AG20443 (cell line): ENCODE measurements at regions not wholly inside any gene's neighbourhood (a gene's known extent, or its start where the extent isn't known, plus 50 kb on each side); places are given as distances from the start of the nearest gene placed in this dataset.

Experiments
- DNase-seq: peaks from one replicate; pipeline ENCODE4 v3.0.0; 2012; ENCODE audit warnings: low spot score, mixed read lengths

DNA sequence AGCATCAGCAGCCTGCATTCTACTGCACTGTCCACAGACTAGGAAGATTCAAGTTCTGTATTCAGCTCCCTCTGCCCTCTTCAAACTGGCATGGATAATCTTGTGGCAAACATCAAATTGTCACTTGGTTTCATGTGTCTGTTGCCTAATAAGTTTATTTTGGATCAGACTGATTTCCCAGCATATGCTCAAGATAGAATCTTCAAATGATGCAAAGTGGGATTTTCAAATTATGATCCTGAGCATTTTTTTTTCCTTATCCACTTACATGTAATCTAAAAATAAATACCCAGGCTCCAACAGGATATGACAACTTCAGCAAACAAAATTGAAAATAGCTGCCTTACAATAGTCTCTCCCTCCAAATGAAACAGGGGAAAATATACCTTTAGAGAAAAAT is 160.9 kb upstream of the VRK2 start:
- no peak for DNase-seq

DNA sequence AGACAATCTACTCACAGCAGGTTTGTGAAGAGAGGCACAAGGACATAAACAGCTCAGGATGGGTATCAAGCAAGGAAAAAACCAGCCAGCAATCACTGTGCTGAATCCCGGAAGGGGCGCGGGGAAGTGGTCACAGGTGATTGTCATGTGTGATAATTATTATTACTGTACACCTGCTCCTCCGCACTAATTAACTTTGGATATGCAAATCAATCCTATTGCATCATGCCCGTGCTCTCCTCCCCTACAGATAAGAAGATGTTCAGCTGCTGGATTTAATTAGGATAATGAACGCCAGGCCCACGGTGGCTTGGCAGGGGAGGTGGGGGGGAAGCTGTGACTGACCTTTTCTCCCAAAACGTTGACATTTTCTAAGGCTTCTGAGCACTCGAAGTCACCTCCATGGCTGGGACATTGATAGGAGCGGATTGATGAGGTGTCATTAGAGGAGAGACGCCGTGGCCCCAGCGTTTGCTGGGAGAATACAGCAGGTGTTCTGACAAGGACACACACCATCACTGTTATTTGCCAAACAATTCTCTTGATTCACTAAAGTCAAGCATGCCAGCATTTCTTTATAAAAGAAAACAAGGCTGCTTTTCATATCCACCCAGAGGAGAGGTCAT is 160.3 kb upstream of the VRK2 start:
- DNase-seq: no peak

DNA sequence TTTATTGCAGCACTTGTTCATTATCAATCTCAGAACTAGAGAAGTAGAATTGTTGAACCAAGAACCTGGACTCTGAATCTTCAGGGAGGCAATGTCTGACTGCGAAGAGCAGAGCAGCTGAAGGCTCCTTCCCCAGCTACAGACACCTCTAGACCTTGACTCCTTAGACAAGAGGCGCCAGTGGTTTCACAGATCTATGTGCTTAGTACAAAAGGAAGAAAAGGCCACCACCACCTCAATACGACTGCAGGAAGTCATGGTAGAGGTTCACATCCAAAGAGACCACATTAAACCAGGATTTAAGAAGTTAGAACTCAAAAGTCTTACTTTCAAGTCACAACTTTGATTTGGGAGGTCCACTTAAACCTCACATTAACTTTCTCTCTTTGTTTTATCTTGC is 158.1 kb upstream of the VRK2 start:
- DNase-seq: no peak

DNA sequence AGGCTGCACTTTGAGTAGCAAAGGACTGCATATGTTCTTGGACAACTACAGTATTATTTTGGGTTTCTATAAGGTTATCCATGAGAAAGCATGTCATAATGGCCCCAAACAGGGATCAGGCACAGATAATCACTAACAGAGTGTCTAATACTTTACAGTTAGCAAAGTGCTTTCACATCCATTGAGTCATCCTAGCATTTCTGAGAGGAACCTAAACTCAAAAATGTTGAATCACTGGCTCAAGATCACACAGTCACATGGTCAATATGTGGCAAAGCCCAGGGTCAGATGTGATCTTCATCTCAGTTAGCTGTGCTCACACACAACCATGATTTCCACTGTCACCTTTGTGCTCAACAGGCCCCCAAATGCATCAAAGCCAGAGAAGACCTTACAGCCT is 156.1 kb upstream of the VRK2 start:
- peak; percentile 52 for DNase-seq

DNA sequence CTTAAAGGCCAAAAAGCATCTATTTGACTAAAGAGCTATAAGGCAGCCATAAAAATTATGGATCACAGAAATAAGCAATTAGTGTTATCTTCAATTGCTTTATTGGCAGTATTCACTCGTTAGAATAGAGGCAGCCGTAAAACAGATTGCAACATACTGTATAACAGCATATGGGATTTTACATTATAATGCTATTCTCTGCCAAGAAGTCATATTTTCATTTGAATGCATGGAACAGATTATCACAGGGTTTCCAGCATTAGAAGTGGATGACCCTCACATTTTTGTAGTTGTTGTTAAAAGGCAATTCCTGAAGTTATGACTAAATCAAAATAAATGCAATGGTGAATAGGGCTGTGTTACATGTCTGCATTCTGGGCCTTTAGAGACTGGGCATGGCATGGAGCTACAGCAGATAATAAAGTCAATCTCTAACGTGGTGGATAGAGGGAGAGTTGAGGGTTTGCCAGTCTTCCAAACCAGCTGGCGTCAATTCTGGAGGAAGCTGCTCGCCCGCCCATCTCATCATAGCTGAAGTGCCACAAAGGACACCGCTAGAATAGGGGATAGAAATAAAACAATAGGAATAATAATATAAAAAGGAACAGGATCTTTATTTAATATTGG is 155.4 kb upstream of the VRK2 start:
- peak; percentile 9 for DNase-seq

DNA sequence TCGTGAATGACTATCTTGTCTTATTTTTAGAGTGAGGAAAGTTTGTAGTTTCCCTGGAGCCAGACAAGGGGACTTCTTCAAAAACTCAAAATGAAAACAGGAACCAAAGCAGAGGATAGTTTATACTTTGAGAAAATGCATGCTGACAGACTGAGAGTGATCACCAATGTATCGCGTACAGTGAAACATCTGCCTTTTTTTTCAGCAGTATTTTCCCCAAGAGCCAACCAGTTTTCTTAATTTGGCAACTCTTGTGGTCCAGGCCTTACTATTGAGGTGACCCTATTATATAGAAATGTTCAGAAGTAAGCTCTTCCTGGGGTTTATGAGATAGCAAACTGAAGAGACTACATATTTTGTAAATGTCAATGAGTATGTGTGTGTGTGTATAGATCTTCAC is 153.7 kb upstream of the VRK2 start:
- DNase-seq: no peak

DNA sequence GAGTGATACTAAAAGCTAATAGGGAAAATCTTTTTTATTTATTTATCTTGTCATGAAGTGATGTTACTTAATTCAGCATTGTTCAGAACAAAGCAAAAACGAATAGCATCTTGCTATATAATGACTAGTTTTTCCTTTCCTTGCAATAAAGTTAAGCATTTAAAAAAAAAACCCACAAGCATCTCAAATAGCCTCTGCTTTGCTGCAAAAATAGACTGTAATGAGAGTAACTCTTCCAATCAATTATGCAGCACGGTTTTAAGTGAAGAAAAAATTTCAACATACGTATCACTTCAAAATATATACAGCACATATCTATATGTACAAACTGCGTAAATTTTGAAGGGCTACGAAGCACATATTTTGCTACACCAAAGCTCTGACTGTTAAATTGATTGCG is 153.3 kb upstream of the VRK2 start:
- no peak for DNase-seq

DNA sequence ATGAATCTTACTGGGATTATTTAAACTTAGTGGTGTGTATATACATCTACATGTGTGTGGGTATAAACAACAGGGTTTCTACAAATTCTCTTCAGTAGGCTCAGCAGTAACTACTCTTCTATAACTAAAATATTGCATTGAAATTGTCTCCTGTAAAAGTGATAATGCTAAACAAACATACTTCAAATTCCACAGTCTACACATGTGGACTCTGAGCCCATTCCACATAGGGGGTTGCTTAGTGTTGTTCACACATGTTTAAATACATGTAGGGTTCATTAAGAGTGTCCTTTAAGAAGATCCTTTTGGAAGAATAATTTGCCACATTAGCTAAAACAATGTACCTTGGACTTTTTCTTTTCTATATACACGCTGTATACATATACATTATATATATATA is 152.8 kb upstream of the VRK2 start:
- DNase-seq: no peak

DNA sequence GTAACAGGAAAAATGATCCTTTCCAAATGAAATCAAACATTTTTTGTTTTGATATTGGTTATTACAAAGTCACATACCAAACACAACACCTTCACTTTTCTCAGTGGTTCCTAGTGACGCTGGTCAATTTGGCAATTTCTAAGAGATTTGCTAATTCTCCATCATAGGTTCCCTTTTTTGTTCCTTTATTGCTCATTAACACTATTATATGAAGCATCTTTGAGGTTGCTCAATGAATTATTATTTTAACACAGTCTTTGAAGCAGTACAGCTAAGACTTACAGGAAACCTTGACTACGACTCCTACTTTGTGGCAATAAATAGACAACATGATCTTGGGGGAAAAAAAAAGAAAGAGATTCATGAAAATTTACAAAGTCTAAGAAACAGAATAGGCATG is 152.2 kb upstream of the VRK2 start:
- no peak for DNase-seq

DNA sequence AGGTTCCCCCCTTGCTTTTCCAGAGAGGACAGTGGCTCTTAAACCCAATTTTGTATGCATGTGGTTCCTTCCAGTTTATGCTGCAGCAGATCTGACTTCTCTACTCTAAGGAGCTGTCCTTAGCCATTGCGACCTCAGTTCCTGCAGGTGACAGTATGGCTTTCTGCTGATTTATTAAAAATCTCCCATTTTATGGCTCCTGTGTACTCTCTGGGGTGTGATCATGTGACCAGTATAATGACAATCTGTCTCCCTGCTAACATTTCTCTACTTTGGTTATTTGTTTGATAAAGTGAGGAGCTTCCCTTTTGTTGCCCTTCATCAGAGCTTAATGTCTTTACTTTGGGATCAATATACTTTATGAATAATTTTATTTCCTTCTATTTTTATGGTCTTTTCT is 148.7 kb upstream of the VRK2 start:
- DNase-seq: no peak

DNA sequence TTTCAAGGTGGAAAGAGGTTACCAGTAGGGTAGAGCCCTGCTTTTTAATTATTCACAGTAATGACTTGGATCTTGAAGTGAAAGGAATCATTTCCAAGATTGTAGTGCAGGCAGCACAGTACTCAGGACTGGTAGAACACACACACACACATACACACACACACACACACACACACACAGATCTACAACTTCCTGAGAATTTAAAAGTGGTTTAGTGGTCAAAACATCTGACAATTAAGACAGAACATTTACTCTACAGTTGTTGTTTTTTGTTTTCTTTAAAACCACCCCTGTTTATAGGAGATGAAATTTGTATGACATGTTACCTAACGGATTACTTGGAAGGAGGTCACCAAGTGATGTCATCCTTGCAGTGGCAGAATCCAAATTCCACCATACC is 146.7 kb upstream of the VRK2 start:
- DNase-seq: no peak

DNA sequence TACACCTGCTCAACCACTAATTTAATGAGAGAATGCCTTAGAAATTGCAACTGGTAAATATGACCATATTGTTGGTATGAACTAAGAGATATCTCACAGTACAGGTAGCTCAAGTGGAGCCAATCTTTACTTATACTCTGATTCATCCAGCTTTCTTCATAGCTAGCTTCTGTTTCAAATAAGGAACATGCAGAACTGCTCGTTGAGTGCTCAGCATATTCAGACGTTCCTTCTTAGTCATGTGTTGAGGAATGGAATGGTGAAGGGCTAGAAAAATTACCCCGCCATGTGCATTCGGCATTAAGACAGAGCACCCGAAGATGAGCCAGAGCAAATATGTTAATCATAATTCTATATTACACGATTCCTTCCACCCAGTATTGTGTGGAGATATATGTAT is 144.0 kb upstream of the VRK2 start:
- DNase-seq: no peak

DNA sequence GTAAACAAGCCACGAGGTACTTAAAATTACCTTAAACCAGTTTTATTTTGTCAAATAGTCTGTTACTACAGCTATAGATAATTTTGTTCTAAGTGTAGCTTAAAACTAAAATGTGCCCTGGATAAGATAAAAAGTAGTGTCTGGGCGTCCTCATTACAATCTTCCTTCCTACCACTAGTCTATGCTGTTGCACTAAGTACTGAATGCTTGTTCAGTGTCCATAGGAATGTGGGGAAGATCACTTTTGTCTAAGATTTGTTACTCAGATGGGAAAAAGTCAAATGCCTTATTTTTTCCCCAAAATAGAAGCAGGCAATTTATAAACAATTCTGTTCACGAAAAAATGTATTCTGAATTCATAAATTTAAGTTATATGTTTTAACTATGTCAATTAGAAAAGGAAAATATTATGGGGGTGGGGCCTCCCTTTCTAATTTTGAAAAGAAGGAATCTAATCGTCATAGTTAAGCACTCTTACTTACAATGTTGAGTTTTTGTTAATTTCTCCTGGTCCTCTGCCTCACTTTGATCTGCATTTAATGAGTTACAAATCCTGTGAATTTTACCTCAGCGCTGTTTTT is 140.4 kb upstream of the VRK2 start:
- DNase-seq: peak; percentile 77

DNA sequence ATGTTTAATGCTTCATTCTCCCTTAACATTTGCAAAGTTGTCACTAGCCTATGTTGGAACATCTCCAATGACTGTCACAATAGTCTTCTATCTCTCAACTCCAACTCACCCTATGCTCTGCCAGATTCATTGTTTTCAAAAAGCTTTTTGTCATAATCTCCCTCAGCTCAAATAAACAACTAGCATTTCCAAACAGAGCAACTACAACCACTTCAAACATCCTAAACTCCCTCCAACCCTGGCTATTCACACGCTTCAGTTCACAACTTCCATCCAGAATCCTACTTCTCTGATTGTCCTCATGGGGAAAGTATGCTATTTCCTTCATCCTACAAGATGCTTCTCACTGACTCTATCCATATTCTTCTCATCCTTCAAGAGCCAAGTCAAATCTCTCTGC is 139.2 kb upstream of the VRK2 start:
- DNase-seq: no peak

DNA sequence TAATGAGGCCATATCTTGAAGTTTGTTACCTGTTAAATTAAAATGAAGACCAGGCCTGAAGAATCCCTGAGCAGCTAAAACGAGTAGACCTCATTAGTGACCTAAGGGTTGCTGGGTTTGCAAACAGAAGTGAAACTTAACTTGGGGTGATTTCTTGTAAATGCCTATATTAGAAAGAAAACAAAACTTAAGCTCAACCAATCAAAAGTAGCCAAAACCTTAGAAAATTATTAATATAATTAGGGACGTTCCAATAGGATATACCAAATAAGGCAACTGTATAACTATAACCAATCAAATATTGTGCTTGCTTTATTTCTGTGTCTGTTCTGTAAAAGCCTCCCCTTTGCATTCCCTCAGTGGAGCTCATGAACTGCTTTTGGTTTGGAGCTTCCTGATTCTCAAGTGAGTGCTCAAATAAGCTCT is 137.9 kb upstream of the VRK2 start:
- DNase-seq: no peak

DNA sequence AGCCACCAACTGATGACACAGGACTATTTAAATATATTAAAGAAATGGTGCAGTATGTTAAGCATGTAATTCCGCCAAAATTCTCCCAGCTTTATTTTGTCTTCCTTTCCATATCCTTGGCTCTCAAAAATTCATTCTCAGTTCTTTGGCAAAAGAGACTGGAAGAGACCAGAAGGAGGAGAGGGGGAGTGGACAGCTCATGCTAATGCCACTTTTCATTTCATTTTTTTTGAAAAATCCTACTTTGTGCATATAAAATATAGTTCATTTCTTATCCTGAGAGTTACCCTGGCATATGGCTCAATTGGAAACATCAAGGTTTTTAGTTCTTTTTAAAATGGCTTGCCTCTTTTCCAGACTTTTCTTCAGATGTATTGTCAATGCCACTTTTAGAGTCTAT is 128.5 kb upstream of the VRK2 start:
- DNase-seq: no peak

DNA sequence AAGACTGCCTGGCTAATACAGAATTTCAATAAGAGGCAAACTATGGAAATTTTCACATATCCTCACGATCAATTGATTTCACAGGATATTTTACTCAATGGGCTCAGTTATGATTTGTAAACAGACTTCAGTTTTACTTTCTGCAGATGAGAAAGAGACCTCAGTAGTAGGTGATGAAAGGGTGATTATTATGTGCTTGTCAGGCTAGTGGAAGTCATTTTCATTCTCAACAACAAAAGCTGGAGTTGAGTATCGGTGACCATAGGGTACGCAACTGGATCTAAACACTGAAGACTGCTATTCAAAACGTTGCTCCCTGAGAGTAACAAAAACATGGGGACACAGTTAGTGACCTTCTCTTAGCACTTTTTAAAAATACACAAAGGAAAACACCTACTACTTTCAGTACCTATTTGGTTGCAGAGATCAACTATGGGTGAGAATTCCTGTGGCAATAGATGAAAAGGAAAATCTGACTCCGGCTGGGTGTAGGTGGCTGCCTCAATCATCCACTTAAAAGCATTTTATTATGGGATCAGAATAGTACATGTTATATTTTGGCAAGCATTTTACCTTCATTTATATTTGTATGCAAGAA is 126.2 kb upstream of the VRK2 start:
- DNase-seq: no peak

DNA sequence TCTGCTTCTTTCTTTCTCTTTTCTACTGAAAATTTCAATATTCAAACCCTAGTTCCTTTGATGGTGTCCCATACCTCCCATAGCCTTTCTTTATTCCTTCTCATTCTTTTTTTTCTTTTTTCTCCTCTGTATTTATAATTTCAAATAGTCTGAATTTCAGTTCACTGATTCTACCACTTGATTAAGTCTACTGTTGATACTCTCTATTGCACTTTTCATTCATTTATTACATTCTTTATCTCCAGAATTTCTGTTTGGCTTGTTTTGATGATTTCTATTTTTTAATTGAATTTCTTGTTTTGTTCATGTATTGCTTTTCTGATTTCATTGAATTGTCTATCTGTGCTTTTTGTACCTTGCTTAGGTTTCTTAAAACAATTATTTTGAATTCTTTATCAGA is 111.9 kb upstream of the VRK2 start:
- no peak for DNase-seq

DNA sequence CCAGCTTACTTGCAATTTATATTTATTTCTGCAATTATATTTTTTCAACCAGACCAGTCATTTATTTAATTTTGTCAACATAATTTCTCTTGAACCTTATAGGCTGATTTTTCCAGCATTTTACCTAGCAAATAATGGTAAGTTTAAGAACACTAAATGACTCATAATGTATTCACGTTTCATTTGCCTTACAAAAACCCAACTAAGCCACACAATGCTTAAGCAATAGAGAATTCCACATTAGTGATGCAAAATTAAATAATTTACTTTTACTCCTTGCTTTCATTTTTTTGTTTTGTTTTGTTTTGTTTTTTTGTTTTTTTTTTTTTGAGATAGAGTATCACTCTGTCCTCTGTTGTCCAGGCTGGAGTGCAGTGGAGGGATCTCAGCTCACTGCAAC is 110.4 kb upstream of the VRK2 start:
- peak; percentile 11 for DNase-seq

DNA sequence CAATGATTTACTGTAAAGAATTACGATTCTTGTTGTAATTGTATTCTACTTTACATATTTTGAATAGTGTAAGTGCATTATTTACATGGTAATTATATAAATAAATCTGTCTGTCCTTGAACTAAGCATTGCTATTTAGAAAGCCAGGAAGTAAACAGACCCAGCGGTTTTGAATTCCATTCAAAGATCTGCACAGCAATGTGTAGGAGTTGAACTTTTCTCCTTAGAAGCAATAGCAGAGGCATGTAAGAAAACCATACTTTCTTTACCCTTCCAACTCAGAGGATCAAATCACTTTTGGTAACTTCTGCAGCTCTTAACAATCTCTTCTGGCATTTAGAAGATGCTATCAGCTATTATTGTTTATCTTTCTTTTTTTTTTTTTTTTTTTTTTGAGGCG is 109.2 kb upstream of the VRK2 start:
- DNase-seq: no peak

DNA sequence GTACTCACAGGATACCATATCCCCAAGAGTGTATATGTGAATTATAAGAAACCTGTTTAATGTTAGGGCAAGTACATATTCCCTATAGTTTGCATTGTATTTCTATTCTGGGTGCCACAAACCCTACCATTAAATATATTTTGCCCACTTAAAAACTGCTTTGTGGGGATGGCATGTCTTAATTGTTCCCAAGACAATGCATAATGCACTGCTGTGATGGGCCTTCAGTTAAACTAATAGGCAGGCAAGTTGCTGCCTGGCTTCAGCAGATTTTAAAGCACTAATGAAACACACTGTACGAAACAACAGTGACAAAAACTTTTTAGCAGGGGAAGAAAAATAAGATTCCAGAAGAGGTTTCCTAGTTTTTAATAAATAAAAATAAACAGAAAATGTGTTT is 104.8 kb upstream of the VRK2 start:
- no peak for DNase-seq

DNA sequence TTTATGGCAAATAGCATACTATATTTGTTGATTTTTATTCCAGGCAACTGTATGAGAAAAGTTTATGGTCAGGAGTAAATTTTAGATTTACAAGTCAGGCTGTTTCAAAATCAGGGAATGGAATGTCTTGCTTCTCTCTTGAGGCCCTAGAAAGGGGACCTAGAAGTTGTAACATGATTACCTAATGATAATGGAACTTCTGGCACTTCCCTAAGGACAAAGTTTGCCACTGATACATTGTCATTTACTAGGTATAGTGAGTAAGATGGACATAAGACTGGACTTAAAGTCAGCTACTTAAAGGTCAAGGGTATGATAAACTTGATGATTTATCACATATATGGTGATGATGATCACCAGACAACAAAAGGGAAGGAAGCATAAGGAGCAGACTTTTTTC is 103.3 kb upstream of the VRK2 start:
- DNase-seq: peak; percentile 24

DNA sequence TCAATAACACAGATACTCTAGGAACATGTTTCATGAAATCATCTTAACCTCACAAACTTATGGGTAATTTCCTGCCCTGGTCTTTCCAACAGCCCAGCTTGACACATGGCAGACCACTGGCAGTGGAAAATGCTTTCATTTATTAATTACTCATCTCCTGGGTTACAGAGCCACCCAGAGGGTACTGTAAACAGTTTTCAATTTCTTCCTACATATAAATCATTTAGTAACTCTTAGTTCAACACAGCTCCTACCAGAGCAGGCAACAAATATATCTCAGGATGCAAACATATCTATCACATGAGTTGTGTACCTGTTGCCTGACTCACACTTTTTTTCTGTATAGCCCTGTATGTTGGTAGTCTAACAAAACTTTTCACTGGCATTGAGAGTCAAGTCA is 99.2 kb upstream of the VRK2 start:
- no peak for DNase-seq

DNA sequence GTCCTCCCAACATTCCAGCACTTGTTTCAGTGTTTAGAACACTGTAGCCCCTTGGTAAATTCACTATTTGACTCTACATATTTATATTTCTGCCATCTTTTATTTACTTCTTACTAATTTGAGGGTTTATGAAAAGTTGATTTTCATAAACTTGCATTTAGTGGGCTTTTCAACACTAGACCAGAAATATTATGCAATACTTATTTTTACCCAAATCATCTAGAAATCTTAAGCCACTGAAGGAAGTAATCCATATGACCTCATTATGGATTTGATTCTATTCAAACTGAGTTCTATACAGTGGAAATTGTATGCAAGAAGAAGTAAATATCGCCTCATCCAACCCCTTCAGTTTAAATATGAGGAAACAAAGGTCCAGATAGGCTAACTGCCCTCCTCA is 92.6 kb upstream of the VRK2 start:
- DNase-seq: no peak
